ENCODE measurements at regions not wholly inside any gene's neighbourhood (a gene's known extent, or its start where the extent isn't known, plus 50 kb on each side); places are given as distances from the start of the nearest gene placed in this dataset.

DNA sequence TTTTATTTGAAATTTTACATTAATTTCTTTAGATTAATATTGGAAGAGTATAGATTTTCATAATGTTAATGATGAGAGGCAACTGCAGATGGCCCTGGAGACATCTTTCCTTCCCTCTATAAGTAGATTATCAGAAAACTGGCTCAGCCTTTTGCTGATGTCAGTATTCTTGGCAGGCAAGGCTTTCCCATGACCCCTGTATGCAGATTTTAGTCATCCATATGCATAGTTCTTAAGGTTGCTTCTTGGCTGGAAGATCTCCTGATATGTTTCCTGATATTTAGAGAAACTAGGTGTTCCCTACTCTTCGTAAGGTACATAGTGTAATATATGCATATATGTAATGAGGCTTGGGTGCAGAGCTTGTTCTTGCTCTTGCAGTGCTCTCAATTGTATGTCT lies 911.4 kb downstream of the EPHA3 start:
- no peaks in the 10 kb centered on the region for H3K4me1 ChIP-seq (ENCODE audit: control insufficient read depth in 4 of 4, insufficient read depth in 4 of 4, low read length in 3 of 4)
- 73% methylated on average over 1 of the region's 1 CpG for WGBS
- TF ChIP-seq FOXA1 (IDR thresholded peaks at IDR 0.05) = no peak
- no peak for TF ChIP-seq REST (IDR thresholded peaks at IDR 0.05)
- no peak for TF ChIP-seq GABPA (IDR thresholded peaks at IDR 0.05 in 1 of 2, conservative IDR thresholded peaks at IDR 0.05 in 1 of 2)
- TF ChIP-seq HNF4G (IDR thresholded peaks at IDR 0.05) = no peak
- TF ChIP-seq, protein P1, sequence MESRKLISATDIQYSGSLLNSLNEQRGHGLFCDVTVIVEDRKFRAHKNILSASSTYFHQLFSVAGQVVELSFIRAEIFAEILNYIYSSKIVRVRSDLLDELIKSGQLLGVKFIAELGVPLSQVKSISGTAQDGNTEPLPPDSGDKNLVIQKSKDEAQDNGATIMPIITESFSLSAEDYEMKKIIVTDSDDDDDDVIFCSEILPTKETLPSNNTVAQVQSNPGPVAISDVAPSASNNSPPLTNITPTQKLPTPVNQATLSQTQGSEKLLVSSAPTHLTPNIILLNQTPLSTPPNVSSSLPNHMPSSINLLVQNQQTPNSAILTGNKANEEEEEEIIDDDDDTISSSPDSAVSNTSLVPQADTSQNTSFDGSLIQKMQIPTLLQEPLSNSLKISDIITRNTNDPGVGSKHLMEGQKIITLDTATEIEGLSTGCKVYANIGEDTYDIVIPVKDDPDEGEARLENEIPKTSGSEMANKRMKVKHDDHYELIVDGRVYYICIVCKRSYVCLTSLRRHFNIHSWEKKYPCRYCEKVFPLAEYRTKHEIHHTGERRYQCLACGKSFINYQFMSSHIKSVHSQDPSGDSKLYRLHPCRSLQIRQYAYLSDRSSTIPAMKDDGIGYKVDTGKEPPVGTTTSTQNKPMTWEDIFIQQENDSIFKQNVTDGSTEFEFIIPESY (IDR thresholded peaks at IDR 0.05) = no peak
- TF ChIP-seq RAD21 (IDR thresholded peaks at IDR 0.05) = no peak
- TF ChIP-seq SP1 (IDR thresholded peaks at IDR 0.05) = no peak
- no peak for TF ChIP-seq FOXA2 (IDR thresholded peaks at IDR 0.05)
- no peak for TF ChIP-seq MAX (IDR thresholded peaks at IDR 0.05)
- TF ChIP-seq JUND (IDR thresholded peaks at IDR 0.05) = no peak
- TF ChIP-seq YY1 (IDR thresholded peaks at IDR 0.05) = no peak
- H3K27ac ChIP-seq (ENCODE audit: low read depth in 1 of 2, low read length in 2 of 2) = no peak overlapping the region
- no peaks in the 10 kb centered on the region for H3K36me3 ChIP-seq (ENCODE audit: control insufficient read depth in 4 of 4, insufficient read depth in 3 of 4, low read depth in 1 of 4, low read length in 3 of 4)
- H3K27me3 ChIP-seq (ENCODE audit: control insufficient read depth in 4 of 4, insufficient read depth in 4 of 4, low read length in 3 of 4) = peaks cover 0 to 5% (median 0%) of the 10 kb centered on the region in 4 donors
- H3K9ac ChIP-seq (ENCODE audit: low read depth in 1 of 2, low read length in 2 of 2) = no peak overlapping the region
- DNase-seq (ENCODE audit: low spot score) = no peak
- H3K9me3 ChIP-seq (ENCODE audit: control insufficient read depth in 4 of 4, low read length in 3 of 4) = no peaks in the 10 kb centered on the region
- no peak overlapping the region for H3K4me3 ChIP-seq (ENCODE audit: low read depth in 1 of 3, low read length in 3 of 3)

- Histone ChIP-seq H3K27ac (ENCODE audit: low read depth in 1 of 2, low read length in 2 of 2) (no peak overlapping the region), H3K4me3 (ENCODE audit: low read depth in 1 of 3, low read length in 3 of 3) (no peak overlapping the region), H3K36me3 (ENCODE audit: control insufficient read depth in 4 of 4, insufficient read depth in 3 of 4, low read depth in 1 of 4, low read length in 3 of 4) (no peaks in the 10 kb centered on the region), H3K9me3 (ENCODE audit: control insufficient read depth in 4 of 4, low read length in 3 of 4) (no peaks in the 10 kb centered on the region), H3K27me3 (ENCODE audit: control insufficient read depth in 4 of 4, insufficient read depth in 4 of 4, low read length in 3 of 4) (no peaks in the 10 kb centered on the region), H3K9ac (ENCODE audit: low read depth in 1 of 2, low read length in 2 of 2) (no peak overlapping the region), H3K4me1 (ENCODE audit: control insufficient read depth in 4 of 4, insufficient read depth in 4 of 4, low read length in 3 of 4) (no peaks in the 10 kb centered on the region)
- WGBS = 58% methylated on average over 2 of the region's 2 CpGs
- TF ChIP-seq FOXA2 (IDR thresholded peaks at IDR 0.05) = no peak
- TF ChIP-seq FOXA1 (IDR thresholded peaks at IDR 0.05) = no peak
- no peak for TF ChIP-seq HNF4G (IDR thresholded peaks at IDR 0.05)
- TF ChIP-seq JUND (IDR thresholded peaks at IDR 0.05) = no peak
- TF ChIP-seq, protein P1 (IDR thresholded peaks at IDR 0.05) = no peak
- TF ChIP-seq REST (IDR thresholded peaks at IDR 0.05) = no peak
- TF ChIP-seq, protein P2, sequence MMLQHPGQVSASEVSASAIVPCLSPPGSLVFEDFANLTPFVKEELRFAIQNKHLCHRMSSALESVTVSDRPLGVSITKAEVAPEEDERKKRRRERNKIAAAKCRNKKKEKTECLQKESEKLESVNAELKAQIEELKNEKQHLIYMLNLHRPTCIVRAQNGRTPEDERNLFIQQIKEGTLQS (IDR thresholded peaks at IDR 0.05) = no peak
- no peak for TF ChIP-seq SP1 (IDR thresholded peaks at IDR 0.05)
- TF ChIP-seq TAF1 (conservative IDR thresholded peaks at IDR 0.05) = no peak
- no peak for DNase-seq (ENCODE audit: low spot score)
Measured at GRCh38 chr3:90025019-90025418, 917.6 kb downstream of the EPHA3 start.
